Immature natural killer cell (primary cell): ENCODE measurements at regions not wholly inside any gene's neighbourhood (a gene's known extent, or its start where the extent isn't known, plus 50 kb on each side); places are given as distances from the start of the nearest gene placed in this dataset.
A peak's percentile ranks its signal among the peaks of the same experiment; 100 is the strongest.

Source experiments
- DNase-seq, 3 donors: peaks; one replicate each; pipeline ENCODE4 v3.0.0; 2022; ENCODE audit warnings: mixed read lengths in 1 of 3
- H3K27ac Mint-ChIP-seq, 6 donors: one replicate each; pipeline ENCODE4 v1.8.0; 2020; ENCODE audit warnings: mixed read lengths in 6 of 6, mild to moderate bottlenecking in 5 of 6, inconsistent platforms in 4 of 6, moderate library complexity in 3 of 6
- H3K27me3 Mint-ChIP-seq, 3 donors: one replicate each; pipeline ENCODE4 v1.8.0; 2020 to 2021; ENCODE audit warnings: low read depth in 3 of 3, mild to moderate bottlenecking in 3 of 3, mixed read lengths in 3 of 3, moderate library complexity in 3 of 3, inconsistent platforms in 1 of 3
- H3K36me3 Mint-ChIP-seq, 3 donors: one replicate each; pipeline ENCODE4 v1.8.0; 2020; ENCODE audit warnings: mixed read lengths in 3 of 3, inconsistent platforms in 2 of 3, mild to moderate bottlenecking in 2 of 3
- H3K4me1 Mint-ChIP-seq, 2 donors: one replicate each; pipeline ENCODE4 v1.8.0; 2020; ENCODE audit warnings: inconsistent platforms in 2 of 2, mild to moderate bottlenecking in 2 of 2, mixed read lengths in 2 of 2, moderate library complexity in 1 of 2
- H3K4me3 Mint-ChIP-seq, 5 donors: one replicate each; pipeline ENCODE4 v1.8.0; 2020; ENCODE audit warnings: mild to moderate bottlenecking in 5 of 5, mixed read lengths in 5 of 5, inconsistent platforms in 3 of 5, moderate library complexity in 3 of 5
- H3K9me3 Mint-ChIP-seq, 6 donors: one replicate each; pipeline ENCODE4 v1.8.0; 2020; ENCODE audit warnings: mild to moderate bottlenecking in 6 of 6, mixed read lengths in 6 of 6, inconsistent platforms in 4 of 6, moderate library complexity in 3 of 6

GRCh38 chr10:29760138-29760900 is 125.5 kb upstream of the SVIL start:
- H3K4me3 Mint-ChIP-seq, result no peak overlapping the region
- H3K36me3 Mint-ChIP-seq, result no peaks in the 10 kb centered on the region
- no peak overlapping the region for H3K27ac Mint-ChIP-seq
- DNase-seq, result no peak
- H3K27me3 Mint-ChIP-seq, result peaks cover 0 to 3% (median 3%) of the 10 kb centered on the region in 3 donors
- H3K9me3 Mint-ChIP-seq, result no peaks in the 10 kb centered on the region
- H3K4me1 Mint-ChIP-seq, result no peaks in the 10 kb centered on the region

- Mint-ChIP-seq H3K9me3 (no peaks in the 10 kb centered on the region), H3K27ac (no peak overlapping the region), H3K4me1 (no peaks in the 10 kb centered on the region), H3K4me3 (no peak overlapping the region), H3K36me3 (no peaks in the 10 kb centered on the region), H3K27me3 (peaks cover 0 to 5% (median 3%) of the 10 kb centered on the region in 3 donors)
- no peak for DNase-seq
Observed at GRCh38 chr10:29757551-29758297, 123.0 kb upstream of the SVIL start.

- Mint-ChIP-seq H3K27me3 (peaks cover 0 to 4% (median 3%) of the 10 kb centered on the region in 3 donors), H3K4me3 (no peak overlapping the region), H3K36me3 (no peaks in the 10 kb centered on the region), H3K27ac (no peak overlapping the region), H3K9me3 (no peaks in the 10 kb centered on the region), H3K4me1 (no peaks in the 10 kb centered on the region)
- DNase-seq, result no peak
Observed at GRCh38 chr10:29756451-29756850, 121.7 kb upstream of the SVIL start.

GRCh38 chr10:29753283-29753682 is 118.5 kb upstream of the SVIL start:
- Mint-ChIP-seq H3K36me3 (no peaks in the 10 kb centered on the region), H3K27me3 (peaks cover 0 to 3% (median 2%) of the 10 kb centered on the region in 3 donors), H3K27ac (no peak overlapping the region), H3K4me1 (no peaks in the 10 kb centered on the region), H3K4me3 (no peak overlapping the region), H3K9me3 (no peaks in the 10 kb centered on the region)
- no peak for DNase-seq

- Mint-ChIP-seq H3K27ac (no peak overlapping the region), H3K9me3 (no peaks in the 10 kb centered on the region), H3K4me1 (no peaks in the 10 kb centered on the region), H3K36me3 (no peaks in the 10 kb centered on the region), H3K4me3 (no peak overlapping the region), H3K27me3 (peaks cover 2 to 5% (median 2%) of the 10 kb centered on the region in 3 donors)
- no peak for DNase-seq
Observed at GRCh38 chr10:29751684-29752083, 116.9 kb upstream of the SVIL start.

- Mint-ChIP-seq H3K27me3 (peaks cover 2 to 9% (median 2%) of the 10 kb centered on the region in 3 donors), H3K27ac (no peak overlapping the region), H3K4me1 (no peaks in the 10 kb centered on the region), H3K4me3 (no peak overlapping the region), H3K36me3 (no peaks in the 10 kb centered on the region), H3K9me3 (no peaks in the 10 kb centered on the region)
- no peak for DNase-seq
Observed at GRCh38 chr10:29751240-29751639, 116.5 kb upstream of the SVIL start.

GRCh38 chr10:29749150-29749549 is 114.4 kb upstream of the SVIL start:
- Mint-ChIP-seq H3K4me3 (no peak overlapping the region), H3K9me3 (no peaks in the 10 kb centered on the region), H3K36me3 (no peaks in the 10 kb centered on the region), H3K4me1 (no peaks in the 10 kb centered on the region), H3K27ac (no peak overlapping the region), H3K27me3 (peaks cover 2 to 7% (median 5%) of the 10 kb centered on the region in 3 donors)
- DNase-seq, result no peak

- no peak for DNase-seq
- no peaks in the 10 kb centered on the region for H3K36me3 Mint-ChIP-seq
- no peak overlapping the region for H3K27ac Mint-ChIP-seq
- H3K9me3 Mint-ChIP-seq, result no peaks in the 10 kb centered on the region
- H3K4me1 Mint-ChIP-seq, result no peaks in the 10 kb centered on the region
- no peak overlapping the region for H3K4me3 Mint-ChIP-seq
- H3K27me3 Mint-ChIP-seq, result peaks cover under 1 to 7% (median 5%) of the 10 kb centered on the region in 3 donors
Observed at GRCh38 chr10:29748109-29748650, 113.4 kb upstream of the SVIL start.

- Mint-ChIP-seq H3K4me3 (no peak overlapping the region), H3K27ac (no peak overlapping the region), H3K27me3 (peaks cover 0 to 7% (median 5%) of the 10 kb centered on the region in 3 donors), H3K4me1 (no peaks in the 10 kb centered on the region), H3K36me3 (no peaks in the 10 kb centered on the region), H3K9me3 (no peaks in the 10 kb centered on the region)
- DNase-seq, result no peak
Observed at GRCh38 chr10:29746080-29746797, 111.5 kb upstream of the SVIL start.

- H3K4me1 Mint-ChIP-seq, result peaks cover 5 to 6% of the 10 kb centered on the region in 2 donors
- no peak overlapping the region for H3K27ac Mint-ChIP-seq
- no peak overlapping the region for H3K4me3 Mint-ChIP-seq
- no peaks in the 10 kb centered on the region for H3K9me3 Mint-ChIP-seq
- H3K27me3 Mint-ChIP-seq, result peaks cover 0 to 5% (median 5%) of the 10 kb centered on the region in 3 donors
- no peaks in the 10 kb centered on the region for H3K36me3 Mint-ChIP-seq
- no peak for DNase-seq
Observed at GRCh38 chr10:29740981-29741545, 106.3 kb upstream of the SVIL start.

- no peaks in the 10 kb centered on the region for H3K9me3 Mint-ChIP-seq
- no peak overlapping the region for H3K27ac Mint-ChIP-seq
- H3K27me3 Mint-ChIP-seq, result peaks cover 0 to 5% (median 3%) of the 10 kb centered on the region in 3 donors
- no peak for DNase-seq
- H3K4me3 Mint-ChIP-seq, result peak overlapping the region in 2 of 5 donors; percentile 25 to 34
- H3K36me3 Mint-ChIP-seq, result no peaks in the 10 kb centered on the region
- H3K4me1 Mint-ChIP-seq, result peaks cover 16 to 23% of the 10 kb centered on the region in 2 donors
Observed at GRCh38 chr10:29738341-29738740, 103.6 kb upstream of the SVIL start.

GRCh38 chr10:29737074-29737593 is 102.4 kb upstream of the SVIL start:
- peaks cover 16 to 23% of the 10 kb centered on the region in 2 donors for H3K4me1 Mint-ChIP-seq
- peaks cover 0 to 5% (median 3%) of the 10 kb centered on the region in 3 donors for H3K27me3 Mint-ChIP-seq
- no peak for DNase-seq
- H3K27ac Mint-ChIP-seq, result peak overlapping the region in 2 of 6 donors; percentile 34 to 69
- H3K4me3 Mint-ChIP-seq, result peak overlapping the region; percentile 80 to 87 (median 82)
- no peaks in the 10 kb centered on the region for H3K36me3 Mint-ChIP-seq
- H3K9me3 Mint-ChIP-seq, result no peaks in the 10 kb centered on the region

- H3K4me3 Mint-ChIP-seq, result peak overlapping the region; percentile 73 to 84 (median 79)
- no peaks in the 10 kb centered on the region for H3K9me3 Mint-ChIP-seq
- peaks cover 0 to 5% (median 3%) of the 10 kb centered on the region in 3 donors for H3K27me3 Mint-ChIP-seq
- no peak overlapping the region for H3K27ac Mint-ChIP-seq
- no peaks in the 10 kb centered on the region for H3K36me3 Mint-ChIP-seq
- peaks cover 16 to 23% of the 10 kb centered on the region in 2 donors for H3K4me1 Mint-ChIP-seq
- peak; percentile 15 to 28 (median 19) for DNase-seq
Observed at GRCh38 chr10:29736366-29737073, 101.7 kb upstream of the SVIL start.
